Suppressor macrophage (primary cell): ENCODE measurements at regions not wholly inside any gene's neighbourhood (a gene's known extent, or its start where the extent isn't known, plus 50 kb on each side); places are given as distances from the start of the nearest gene placed in this dataset.
"Not testable (repeated sequence)": the region's sequence is repeated elsewhere in the genome, so short reads cannot be mapped to it uniquely, and the experiment has no call there.

Experiments
- DNase-seq, 4 experiments: peaks; one replicate each; pipeline ENCODE4 v3.0.0-alpha.2; 2020 to 2022

GRCh38 chr21:18832950-18833349, 429.4 kb upstream of the TMPRSS15 start:
- DNase-seq, result no peak

GRCh38 chr21:18834121-18834520, 430.5 kb upstream of the TMPRSS15 start:
- not testable (repeated sequence) for DNase-seq

- DNase-seq, result peak in 2 of 4 experiments; percentile 0 to 2
These were observed 436.7 kb upstream of the TMPRSS15 start for GRCh38 chr21:18840239-18840638.

- DNase-seq, result not testable (repeated sequence)
These were observed 454.0 kb upstream of the TMPRSS15 start for GRCh38 chr21:18857606-18858005.

- no peak for DNase-seq
These were observed 465.5 kb upstream of the TMPRSS15 start for GRCh38 chr21:18869104-18869503.

GRCh38 chr21:18877917-18878316, 474.3 kb upstream of the TMPRSS15 start:
- DNase-seq, result no peak

- no peak for DNase-seq
These were observed 484.5 kb upstream of the TMPRSS15 start for GRCh38 chr21:18887922-18888602.

- DNase-seq, result no peak
These were observed 489.8 kb upstream of the TMPRSS15 start for GRCh38 chr21:18893406-18893805.

GRCh38 chr21:18894387-18894786, 490.8 kb upstream of the TMPRSS15 start:
- DNase-seq, result no peak

GRCh38 chr21:18899261-18899660, 495.7 kb upstream of the TMPRSS15 start:
- DNase-seq, result no peak

GRCh38 chr21:18902660-18903059, 499.1 kb upstream of the TMPRSS15 start:
- no peak for DNase-seq

- DNase-seq, result no peak
These were observed 503.5 kb upstream of the TMPRSS15 start for GRCh38 chr21:18907076-18907475.

- no peak for DNase-seq
These were observed 505.1 kb upstream of the TMPRSS15 start for GRCh38 chr21:18908641-18909040.

- DNase-seq, result no peak
These were observed 510.3 kb upstream of the TMPRSS15 start for GRCh38 chr21:18913914-18914313.

GRCh38 chr21:18914570-18914969, 511.0 kb upstream of the TMPRSS15 start:
- DNase-seq, result no peak

- no peak for DNase-seq
These were observed 514.0 kb upstream of the TMPRSS15 start for GRCh38 chr21:18917622-18918021.

GRCh38 chr21:18931237-18931636, 527.7 kb upstream of the TMPRSS15 start:
- no peak for DNase-seq

- DNase-seq, result no peak
These were observed 533.8 kb upstream of the TMPRSS15 start for GRCh38 chr21:18937337-18937736.

- no peak for DNase-seq
These were observed 537.2 kb upstream of the TMPRSS15 start for GRCh38 chr21:18940791-18941190.

- no peak for DNase-seq
These were observed 546.6 kb upstream of the TMPRSS15 start for GRCh38 chr21:18950045-18950740.

GRCh38 chr21:18951271-18952038, 547.9 kb upstream of the TMPRSS15 start:
- DNase-seq, result peak; percentile 14 to 31 (median 25)

- DNase-seq, result no peak
These were observed 550.9 kb upstream of the TMPRSS15 start for GRCh38 chr21:18954441-18954844.

- DNase-seq, result no peak
These were observed 556.2 kb upstream of the TMPRSS15 start for GRCh38 chr21:18959817-18960216.

GRCh38 chr21:18960306-18960705, 556.7 kb upstream of the TMPRSS15 start:
- DNase-seq, result no peak
